Activated CD8-positive, alpha-beta T cell treated with anti-CD3 and anti-CD28 coated beads, Interleukin-2, amount 10 ng/mL, durations not matched to agents 7 days and 5 days (primary cell): ENCODE measurements at regions not wholly inside any gene's neighbourhood (a gene's known extent, or its start where the extent isn't known, plus 50 kb on each side); places are given as distances from the start of the nearest gene placed in this dataset.

Experiments
- ATAC-seq: fragments of 150-1000 bp; cut with Tn5 transposase; one replicate; pipeline ENCODE4 v1.10.0; 2021; ENCODE audit warnings: moderate library complexity
- CTCF ChIA-PET: fragments of 350-600 bp; sonication (Branson Sonifier 250); formaldehyde crosslinking; loops from one replicate; lab custom pipeline; 2021; ENCODE audit warnings: antibody characterized with exemption; lab: Charles Lee
- POLR2A ChIA-PET: fragments of 350-600 bp; sonication (Branson Sonifier 250); formaldehyde crosslinking; loops from one replicate; lab custom pipeline; 2021; ENCODE audit warnings: antibody characterized with exemption; lab: Charles Lee
- DNase-seq: peaks from one replicate; pipeline ENCODE4 v3.0.0-alpha.2; 2020
- H3K27ac Mint-ChIP-seq: one replicate; pipeline ENCODE4 v1.8.0; 2021; ENCODE audit warnings: mild to moderate bottlenecking, mixed read lengths
- H3K27me3 Mint-ChIP-seq: one replicate; pipeline ENCODE4 v1.8.0; 2021; ENCODE audit warnings: low read depth, mixed read lengths
- H3K36me3 Mint-ChIP-seq: one replicate; pipeline ENCODE4 v1.8.0; 2021; ENCODE audit warnings: low read depth, mixed read lengths
- H3K4me1 Mint-ChIP-seq: one replicate; pipeline ENCODE4 v1.8.0; 2021; ENCODE audit warnings: low read depth, mixed read lengths
- H3K4me3 Mint-ChIP-seq: one replicate; pipeline ENCODE4 v1.8.0; 2021; ENCODE audit warnings: mild to moderate bottlenecking, mixed read lengths
- H3K9me3 Mint-ChIP-seq: one replicate; pipeline ENCODE4 v1.8.0; 2022; ENCODE audit warnings: mixed read lengths; ENCODE audit not compliant: insufficient read depth

DNA sequence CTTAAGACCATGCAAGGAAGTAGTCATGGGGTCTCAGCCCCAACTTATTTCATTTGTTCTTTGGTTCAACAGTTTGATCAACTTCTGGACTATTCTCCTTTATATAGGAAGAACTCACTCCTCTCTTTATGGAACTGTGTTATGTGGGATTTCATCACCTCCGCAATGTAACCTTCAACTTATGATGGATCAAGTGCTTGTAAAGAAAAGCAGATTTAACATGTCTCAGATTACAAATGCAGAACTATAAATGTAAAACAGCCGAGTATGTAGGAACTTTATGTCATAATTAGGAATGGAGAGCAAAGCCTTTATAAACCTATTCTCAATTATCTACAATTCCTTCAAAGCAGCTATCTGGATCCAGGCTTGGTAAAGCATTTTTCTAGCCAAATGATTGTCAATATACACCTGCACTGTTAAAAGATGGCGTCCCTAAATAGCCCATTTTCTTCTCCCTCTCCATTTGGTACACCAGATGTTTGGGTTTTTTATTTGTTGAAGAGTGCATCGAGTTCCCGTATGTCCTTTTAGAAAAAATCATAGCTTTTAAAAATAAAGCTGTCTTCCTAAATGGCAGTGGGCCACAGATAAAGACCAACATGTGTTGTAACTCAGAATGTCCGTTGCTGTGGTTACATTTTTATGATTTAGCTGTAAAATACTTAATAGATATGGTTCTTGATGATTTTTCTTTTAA is 985.1 kb upstream of the SLC35B3 start:
- ChIA-PET CTCF (no interaction called here), POLR2A (no interaction called here)
- Mint-ChIP-seq H3K36me3 (no peaks in the 10 kb centered on the region), H3K4me3 (no peak overlapping the region), H3K4me1 (no peaks in the 10 kb centered on the region), H3K27ac (no peak overlapping the region), H3K27me3 (no peaks in the 10 kb centered on the region), H3K9me3 (no peaks in the 10 kb centered on the region)
- ATAC-seq (no peak), DNase-seq (no peak)

DNA sequence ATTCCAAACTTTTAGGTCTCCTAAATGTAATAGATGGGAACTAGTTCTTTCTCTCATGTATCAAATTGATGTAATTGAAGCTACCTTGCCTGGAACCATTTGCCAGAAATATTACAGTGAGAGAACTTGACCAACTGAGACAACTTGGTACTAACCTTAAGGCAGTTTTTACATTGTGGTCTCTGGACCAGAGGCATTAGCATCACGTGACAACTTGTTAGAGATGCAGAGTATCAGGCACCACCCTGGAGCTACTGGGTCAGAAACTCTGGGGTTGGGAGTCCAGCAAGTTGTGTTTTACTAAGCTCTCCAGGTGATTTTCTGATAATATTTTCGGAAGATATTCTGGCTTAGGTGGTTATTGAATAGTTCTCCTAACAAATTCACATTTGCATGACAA is 982.1 kb upstream of the SLC35B3 start:
- CTCF ChIA-PET: no interaction called here
- no peaks in the 10 kb centered on the region for H3K27me3 Mint-ChIP-seq

DNA sequence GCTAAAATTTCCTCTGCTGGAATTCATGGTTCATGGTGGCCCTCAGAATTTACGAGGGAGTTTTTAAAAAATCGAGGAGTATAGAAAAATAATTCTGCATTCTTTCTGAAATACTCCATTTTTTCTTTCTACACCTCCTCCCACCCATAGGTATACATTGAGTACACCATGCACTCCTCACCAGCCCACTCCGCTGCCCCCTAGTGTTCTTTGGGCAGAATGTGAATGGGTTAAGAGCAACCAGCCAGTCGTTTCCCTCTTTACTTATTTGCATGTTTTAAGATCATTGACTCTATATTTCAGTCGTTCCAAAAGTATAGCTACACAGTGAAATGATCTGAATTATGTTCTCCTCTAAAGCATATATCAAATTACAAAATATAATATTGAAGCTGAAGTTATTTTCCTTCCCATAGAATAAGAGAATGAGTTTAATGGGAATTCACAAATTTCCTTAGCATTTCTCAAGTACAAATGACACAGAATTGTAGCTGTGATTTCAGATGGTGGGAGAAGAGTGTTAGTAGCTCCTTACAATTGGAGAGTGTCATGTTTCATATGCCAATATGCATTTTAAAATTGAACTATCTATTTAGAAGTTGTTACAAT is 977.7 kb upstream of the SLC35B3 start:
- no peak overlapping the region for H3K27ac Mint-ChIP-seq
- no peaks in the 10 kb centered on the region for H3K27me3 Mint-ChIP-seq
- no peak overlapping the region for H3K4me3 Mint-ChIP-seq
- H3K9me3 Mint-ChIP-seq: no peaks in the 10 kb centered on the region
- DNase-seq (peak; percentile 33), ATAC-seq (no peak)
- ChIA-PET CTCF (no interaction called here), POLR2A (no interaction called here)
- no peaks in the 10 kb centered on the region for H3K4me1 Mint-ChIP-seq
- no peaks in the 10 kb centered on the region for H3K36me3 Mint-ChIP-seq

More for the DNA sequence above, 982.1 kb upstream of the SLC35B3 start:
- DNase-seq: no peak
- no peak for ATAC-seq
- no peaks in the 10 kb centered on the region for H3K36me3 Mint-ChIP-seq
- no peak overlapping the region for H3K27ac Mint-ChIP-seq
- H3K4me3 Mint-ChIP-seq: no peak overlapping the region
- no peaks in the 10 kb centered on the region for H3K4me1 Mint-ChIP-seq
- H3K9me3 Mint-ChIP-seq: no peaks in the 10 kb centered on the region
- POLR2A ChIA-PET: no interaction called here

DNA sequence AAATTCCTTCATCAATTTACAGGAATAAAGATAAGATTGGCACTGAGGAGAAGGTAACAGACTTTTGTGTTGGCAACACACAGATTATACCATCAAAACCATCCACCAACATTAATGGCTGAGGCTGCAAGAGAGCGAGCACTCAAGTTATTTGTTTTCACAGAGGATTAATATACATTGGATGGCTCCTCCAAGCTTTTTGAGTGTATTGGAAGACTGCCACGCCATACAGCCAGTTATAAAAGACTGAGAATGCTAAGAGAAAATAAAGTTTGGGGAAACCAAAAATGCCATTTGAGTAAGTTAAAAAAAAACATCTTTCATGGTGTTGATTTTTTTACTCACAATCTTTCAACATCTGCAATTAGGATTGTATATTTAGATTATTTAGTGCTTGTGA is 973.8 kb upstream of the SLC35B3 start:
- ChIA-PET POLR2A (no interaction called here), CTCF (no interaction called here)
- ATAC-seq (no peak), DNase-seq (no peak)
- H3K27ac Mint-ChIP-seq: no peak overlapping the region
- H3K4me1 Mint-ChIP-seq: no peaks in the 10 kb centered on the region
- H3K36me3 Mint-ChIP-seq: no peaks in the 10 kb centered on the region
- no peaks in the 10 kb centered on the region for H3K27me3 Mint-ChIP-seq
- H3K4me3 Mint-ChIP-seq: no peak overlapping the region
- no peaks in the 10 kb centered on the region for H3K9me3 Mint-ChIP-seq

DNA sequence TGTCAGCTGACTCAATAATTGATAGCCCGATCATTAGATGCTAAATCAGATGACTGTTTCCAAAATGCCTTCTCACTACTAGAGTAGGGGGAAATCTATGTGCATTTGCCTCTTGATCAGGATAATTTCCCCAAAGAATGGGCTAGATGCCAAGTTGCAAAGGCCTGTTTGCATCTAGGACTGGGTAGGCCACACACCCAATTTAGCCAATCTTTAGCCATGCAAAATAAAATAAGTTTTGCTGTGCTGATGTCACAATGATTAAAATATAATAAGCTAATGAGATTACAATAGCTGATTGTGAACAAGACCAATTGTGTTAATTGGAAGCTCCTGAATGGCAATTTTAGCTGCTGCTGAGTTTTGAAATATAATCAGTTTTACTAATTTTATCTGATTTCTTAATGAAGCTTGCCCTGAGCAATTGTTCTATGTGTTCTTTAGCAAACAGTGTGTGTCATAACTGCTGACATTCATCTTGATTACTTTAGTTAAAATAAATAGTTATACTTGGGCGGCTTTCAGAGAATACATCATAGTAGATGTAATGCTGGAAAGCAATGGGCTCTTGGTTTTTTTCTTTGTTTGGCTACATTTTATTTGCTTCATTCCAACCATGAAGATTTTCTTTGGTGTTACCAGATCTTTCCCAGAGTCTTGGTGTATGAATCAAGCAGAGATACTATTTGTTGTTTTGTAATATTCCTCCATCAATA is 973.2 kb upstream of the SLC35B3 start:
- no peak overlapping the region for H3K27ac Mint-ChIP-seq
- H3K36me3 Mint-ChIP-seq: no peaks in the 10 kb centered on the region
- no peak for DNase-seq
- POLR2A ChIA-PET: no interaction called here
- no peaks in the 10 kb centered on the region for H3K9me3 Mint-ChIP-seq
- ATAC-seq: no peak
- no peak overlapping the region for H3K4me3 Mint-ChIP-seq
- no peaks in the 10 kb centered on the region for H3K27me3 Mint-ChIP-seq
- CTCF ChIA-PET: no interaction called here
- no peaks in the 10 kb centered on the region for H3K4me1 Mint-ChIP-seq

DNA sequence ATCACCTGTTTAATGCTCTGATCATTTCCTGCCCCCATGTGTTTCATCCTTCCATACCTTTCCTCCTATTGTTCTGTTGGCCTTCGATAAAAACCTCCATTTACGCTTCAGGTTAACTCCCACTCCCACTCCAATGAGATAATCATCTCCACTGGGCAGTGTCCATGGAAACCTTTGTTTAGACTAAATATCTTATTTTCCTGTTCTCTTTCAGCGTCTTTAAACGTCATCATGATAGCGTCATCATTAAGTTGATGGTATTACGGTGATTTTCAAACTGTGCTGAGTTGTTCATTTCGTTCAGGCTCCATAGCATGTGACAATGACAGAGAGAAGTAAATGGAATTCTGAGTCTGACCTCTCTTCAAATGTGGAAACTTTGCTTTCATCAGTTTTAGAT is 970.5 kb upstream of the SLC35B3 start:
- ChIA-PET POLR2A (no interaction called here), CTCF (no interaction called here)
- DNase-seq: no peak
- Mint-ChIP-seq H3K4me1 (no peaks in the 10 kb centered on the region), H3K27me3 (no peaks in the 10 kb centered on the region), H3K36me3 (no peaks in the 10 kb centered on the region), H3K27ac (no peak overlapping the region), H3K9me3 (no peaks in the 10 kb centered on the region), H3K4me3 (no peak overlapping the region)
- ATAC-seq: no peak

DNA sequence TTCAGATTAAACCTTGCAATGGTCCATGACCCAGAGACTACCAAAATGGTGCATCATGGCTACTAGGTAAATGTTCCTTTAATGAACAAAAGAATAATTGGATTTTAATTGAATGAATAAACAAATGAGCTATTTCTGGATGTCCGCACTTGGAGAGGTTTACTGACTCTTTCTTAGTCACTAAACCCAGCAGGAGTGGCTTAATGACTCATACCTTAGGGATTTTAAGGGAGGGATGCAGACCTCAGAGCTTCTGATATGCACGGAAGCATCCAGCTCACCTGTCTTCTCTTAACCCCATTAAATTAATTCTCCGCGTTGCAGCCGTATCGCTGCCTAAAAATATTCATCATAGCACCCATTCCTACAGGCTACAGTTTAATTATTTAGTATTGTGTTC is 970.0 kb upstream of the SLC35B3 start:
- ChIA-PET CTCF (no interaction called here), POLR2A (no interaction called here)
- H3K36me3 Mint-ChIP-seq: no peaks in the 10 kb centered on the region
- no peak overlapping the region for H3K4me3 Mint-ChIP-seq
- no peaks in the 10 kb centered on the region for H3K9me3 Mint-ChIP-seq
- no peaks in the 10 kb centered on the region for H3K4me1 Mint-ChIP-seq
- DNase-seq: no peak
- no peak for ATAC-seq
- no peaks in the 10 kb centered on the region for H3K27me3 Mint-ChIP-seq
- no peak overlapping the region for H3K27ac Mint-ChIP-seq

DNA sequence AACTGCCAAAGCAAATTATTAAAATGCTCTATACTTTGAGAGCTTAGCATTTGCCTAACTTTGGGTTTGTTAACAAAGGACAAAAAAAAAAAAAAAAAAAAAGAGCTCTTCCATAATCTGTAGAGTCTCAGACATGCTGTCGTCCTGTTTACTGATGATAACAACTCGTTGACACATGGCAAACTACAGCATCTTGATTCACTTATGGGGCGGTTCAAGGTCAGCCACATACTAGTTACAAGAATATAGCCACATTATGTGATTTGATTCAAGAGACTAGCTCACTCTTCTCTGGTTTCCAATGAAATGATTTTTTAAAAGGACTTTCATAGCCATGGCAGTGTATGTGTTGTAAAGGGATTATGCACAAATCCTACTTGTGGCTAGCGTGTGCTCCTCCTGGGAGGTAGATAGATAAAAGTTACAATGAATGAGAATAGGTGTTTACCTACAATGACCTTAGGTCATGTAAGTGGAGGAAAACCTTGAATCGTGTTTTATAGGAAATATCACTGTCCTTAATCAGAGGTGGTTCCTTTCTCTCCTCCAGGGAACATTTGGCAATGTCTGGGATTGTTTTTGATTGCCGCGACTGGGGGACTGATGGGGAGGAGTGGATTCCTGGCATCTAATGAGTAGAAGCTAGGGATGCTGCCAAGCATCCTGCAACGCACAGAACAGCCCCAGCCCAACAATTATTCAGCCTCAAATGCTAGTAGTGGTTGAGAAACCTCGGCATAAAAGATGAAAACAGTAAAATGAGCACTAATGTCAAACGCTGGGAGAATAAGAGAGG is 969.2 kb upstream of the SLC35B3 start:
- no peak overlapping the region for H3K4me3 Mint-ChIP-seq
- ChIA-PET POLR2A (no interaction called here), CTCF (no interaction called here)
- H3K27ac Mint-ChIP-seq: no peak overlapping the region
- no peak for ATAC-seq
- no peaks in the 10 kb centered on the region for H3K4me1 Mint-ChIP-seq
- no peak for DNase-seq
- no peaks in the 10 kb centered on the region for H3K36me3 Mint-ChIP-seq
- no peaks in the 10 kb centered on the region for H3K9me3 Mint-ChIP-seq
- H3K27me3 Mint-ChIP-seq: no peaks in the 10 kb centered on the region

DNA sequence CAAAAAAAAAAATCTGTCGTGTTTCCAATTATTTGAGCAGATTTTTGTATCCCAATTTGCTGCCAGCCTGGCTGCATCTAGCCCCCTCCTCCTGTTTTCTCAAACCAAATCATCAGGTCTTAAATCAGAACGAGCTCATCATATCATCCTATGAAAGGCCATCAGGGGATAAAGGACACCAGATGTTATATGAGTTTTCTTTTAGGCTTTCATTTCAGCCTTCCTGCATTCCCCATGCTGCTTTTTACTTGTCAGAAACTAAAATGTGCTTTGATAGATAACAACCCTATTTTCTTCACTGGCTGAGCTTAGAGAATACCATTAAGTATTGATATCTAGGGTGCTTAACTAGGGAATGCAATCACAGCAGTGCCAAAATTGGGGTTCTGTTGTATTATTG is 968.4 kb upstream of the SLC35B3 start:
- Mint-ChIP-seq H3K27ac (no peak overlapping the region), H3K9me3 (no peaks in the 10 kb centered on the region), H3K27me3 (no peaks in the 10 kb centered on the region), H3K4me1 (no peaks in the 10 kb centered on the region), H3K36me3 (no peaks in the 10 kb centered on the region), H3K4me3 (no peak overlapping the region)
- no peak for ATAC-seq
- CTCF ChIA-PET: no interaction called here
- POLR2A ChIA-PET: no interaction called here
- no peak for DNase-seq

DNA sequence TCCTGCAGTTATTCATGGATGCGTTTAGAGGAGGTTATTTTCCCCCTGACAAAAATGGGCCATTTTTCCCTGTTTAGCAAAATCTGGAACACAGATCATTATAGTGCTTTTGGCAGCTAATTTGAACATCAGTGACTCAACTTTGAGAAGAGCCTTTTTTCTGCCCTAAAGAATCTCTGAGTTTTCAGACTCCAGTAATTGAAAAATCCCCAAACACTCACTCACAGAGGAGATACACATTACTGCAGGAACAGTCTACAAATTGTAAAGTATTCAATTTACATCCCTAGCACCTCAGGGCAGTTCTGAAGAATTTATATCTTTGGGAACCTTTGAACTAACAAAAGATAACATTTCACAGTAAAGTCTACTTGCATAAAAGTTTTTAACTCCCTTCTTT is 966.6 kb upstream of the SLC35B3 start:
- POLR2A ChIA-PET: no interaction called here
- Mint-ChIP-seq H3K27me3 (no peaks in the 10 kb centered on the region), H3K4me3 (no peak overlapping the region), H3K36me3 (no peaks in the 10 kb centered on the region), H3K9me3 (no peaks in the 10 kb centered on the region), H3K27ac (no peak overlapping the region), H3K4me1 (no peaks in the 10 kb centered on the region)
- ATAC-seq: no peak
- no peak for DNase-seq
- CTCF ChIA-PET: no interaction called here

DNA sequence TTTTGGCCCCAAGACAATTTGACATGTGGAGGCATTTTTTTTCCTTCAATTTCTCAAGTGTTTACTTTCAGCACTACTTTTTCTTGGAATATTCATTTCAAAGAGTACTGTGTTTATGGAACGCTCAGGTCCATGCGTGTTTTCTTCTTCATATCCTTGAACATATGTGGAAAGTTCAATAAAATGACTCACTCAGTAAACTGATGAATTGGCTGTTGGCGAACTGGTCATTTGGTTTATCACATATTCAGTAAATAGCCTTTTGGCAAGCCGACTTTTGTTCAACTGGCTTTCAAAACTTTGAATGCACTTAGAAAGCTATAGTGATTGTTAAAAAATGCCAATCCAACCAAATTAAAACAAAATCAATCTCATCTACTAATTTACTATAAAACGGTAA is 964.6 kb upstream of the SLC35B3 start:
- CTCF ChIA-PET: no interaction called here
- H3K27ac Mint-ChIP-seq: no peak overlapping the region
- POLR2A ChIA-PET: no interaction called here
- H3K4me3 Mint-ChIP-seq: no peak overlapping the region
- H3K9me3 Mint-ChIP-seq: peaks cover 2% of the 10 kb centered on the region
- DNase-seq (no peak), ATAC-seq (no peak)
- H3K4me1 Mint-ChIP-seq: no peaks in the 10 kb centered on the region
- H3K27me3 Mint-ChIP-seq: no peaks in the 10 kb centered on the region
- no peaks in the 10 kb centered on the region for H3K36me3 Mint-ChIP-seq
